Chondrocyte (in vitro differentiated cells): ENCODE measurements at regions not wholly inside any gene's neighbourhood (a gene's known extent, or its start where the extent isn't known, plus 50 kb on each side); places are given as distances from the start of the nearest gene placed in this dataset.

ENCODE experiments used
- DNase-seq: peaks from one replicate; pipeline ENCODE4 v3.0.0; 2021; ENCODE audit warnings: mixed read lengths, low spot score
- H3K27ac Mint-ChIP-seq: one replicate; pipeline ENCODE4 v1.8.0; 2021; ENCODE audit warnings: mild to moderate bottlenecking, moderate library complexity, mixed read lengths; ENCODE audit not compliant: unreplicated experiment
- H3K27me3 Mint-ChIP-seq: 2 replicates; pipeline ENCODE4 v1.8.0; 2021; ENCODE audit warnings: low read depth, mixed read lengths
- H3K36me3 Mint-ChIP-seq: 2 replicates; pipeline ENCODE4 v1.8.0; 2021; ENCODE audit warnings: low read depth, mixed read lengths
- H3K4me1 Mint-ChIP-seq: 2 replicates; pipeline ENCODE4 v1.8.0; 2021; ENCODE audit warnings: low read depth, mild to moderate bottlenecking, mixed read lengths
- H3K4me3 Mint-ChIP-seq: one replicate; pipeline ENCODE4 v1.8.0; 2021; ENCODE audit warnings: mild to moderate bottlenecking, moderate library complexity, mixed read lengths; ENCODE audit not compliant: unreplicated experiment
- H3K9me3 Mint-ChIP-seq: 2 replicates; pipeline ENCODE4 v1.8.0; 2021; ENCODE audit warnings: low read depth, mixed read lengths
- TF ChIP-seq, protein P1 (sequence below): fragments of 200-600 bp; sonication (generic); IDR thresholded peaks from 2 replicates; pipeline ENCODE4 v1.5.0; 2021; ENCODE audit warnings: antibody characterized with exemption, mild to moderate bottlenecking, moderate library complexity

DNA sequence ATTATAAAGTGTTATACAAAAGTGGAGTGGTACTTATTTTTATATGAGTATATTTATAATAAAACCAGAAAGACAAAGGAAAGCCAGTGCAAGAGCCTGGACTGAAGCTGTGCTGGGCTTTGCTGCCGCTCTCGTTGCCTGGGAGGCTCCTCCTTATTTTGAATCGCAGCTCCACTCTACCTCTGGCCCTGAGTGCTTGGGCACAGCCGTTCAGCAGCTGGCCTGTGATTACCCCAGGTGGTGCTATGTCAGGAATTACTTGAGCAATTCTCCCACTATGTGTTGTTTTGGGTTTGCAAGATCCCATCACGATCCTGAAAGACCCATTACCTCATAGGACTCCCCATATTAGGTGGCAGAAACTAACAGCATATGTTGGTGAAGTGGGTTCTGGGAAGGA, 53.0 kb upstream of the LCLAT1 start:
- DNase-seq = no peak
- Mint-ChIP-seq H3K4me1 (peaks cover 9% of the 10 kb centered on the region), H3K27me3 (peaks cover 3% of the 10 kb centered on the region), H3K36me3 (peaks cover 1% of the 10 kb centered on the region), H3K4me3 (no peak overlapping the region), H3K9me3 (no peaks in the 10 kb centered on the region), H3K27ac (no peak overlapping the region)
- TF ChIP-seq, protein P1, sequence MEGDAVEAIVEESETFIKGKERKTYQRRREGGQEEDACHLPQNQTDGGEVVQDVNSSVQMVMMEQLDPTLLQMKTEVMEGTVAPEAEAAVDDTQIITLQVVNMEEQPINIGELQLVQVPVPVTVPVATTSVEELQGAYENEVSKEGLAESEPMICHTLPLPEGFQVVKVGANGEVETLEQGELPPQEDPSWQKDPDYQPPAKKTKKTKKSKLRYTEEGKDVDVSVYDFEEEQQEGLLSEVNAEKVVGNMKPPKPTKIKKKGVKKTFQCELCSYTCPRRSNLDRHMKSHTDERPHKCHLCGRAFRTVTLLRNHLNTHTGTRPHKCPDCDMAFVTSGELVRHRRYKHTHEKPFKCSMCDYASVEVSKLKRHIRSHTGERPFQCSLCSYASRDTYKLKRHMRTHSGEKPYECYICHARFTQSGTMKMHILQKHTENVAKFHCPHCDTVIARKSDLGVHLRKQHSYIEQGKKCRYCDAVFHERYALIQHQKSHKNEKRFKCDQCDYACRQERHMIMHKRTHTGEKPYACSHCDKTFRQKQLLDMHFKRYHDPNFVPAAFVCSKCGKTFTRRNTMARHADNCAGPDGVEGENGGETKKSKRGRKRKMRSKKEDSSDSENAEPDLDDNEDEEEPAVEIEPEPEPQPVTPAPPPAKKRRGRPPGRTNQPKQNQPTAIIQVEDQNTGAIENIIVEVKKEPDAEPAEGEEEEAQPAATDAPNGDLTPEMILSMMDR = no peak

DNA sequence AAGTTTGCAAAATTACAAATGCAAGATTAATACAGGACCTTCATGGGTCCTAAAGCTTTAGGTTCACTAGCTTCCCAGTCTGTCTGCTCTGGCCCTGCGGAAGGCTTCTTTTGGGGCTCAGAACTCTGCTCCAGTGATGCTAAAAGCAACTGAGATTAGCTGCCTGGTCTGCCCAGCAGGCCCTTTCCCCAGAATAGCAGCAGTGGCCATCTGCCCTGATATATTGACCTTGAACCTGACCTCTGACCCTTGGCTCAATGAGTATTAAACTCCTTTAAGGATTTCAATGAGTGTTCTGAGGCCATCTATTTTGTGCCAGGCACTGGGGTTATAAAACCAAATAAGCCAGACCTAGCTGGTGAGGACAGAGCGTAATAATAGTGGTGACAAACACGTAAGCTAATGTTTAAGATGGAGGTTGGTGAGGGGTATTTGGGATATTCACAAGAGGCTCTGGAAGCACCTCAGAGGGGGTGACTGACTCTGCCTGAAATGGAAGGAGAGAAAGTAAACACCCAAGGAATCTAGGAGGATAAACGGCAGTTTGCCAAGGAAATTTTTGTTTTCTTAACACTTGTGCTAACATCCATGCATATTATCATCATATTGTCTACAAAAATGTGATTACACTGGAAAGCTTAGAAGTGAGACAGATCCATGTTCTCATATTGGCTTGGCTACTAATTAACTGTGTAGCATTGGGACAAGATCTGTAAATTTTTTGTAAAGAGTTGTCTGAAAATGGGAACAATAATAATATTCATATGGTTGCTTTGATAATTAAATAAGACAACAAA, 50.4 kb upstream of the LCLAT1 start:
- H3K36me3 Mint-ChIP-seq = no peaks in the 10 kb centered on the region
- no peak overlapping the region for H3K27ac Mint-ChIP-seq
- no peak for DNase-seq
- H3K9me3 Mint-ChIP-seq = no peaks in the 10 kb centered on the region
- no peak overlapping the region for H3K4me3 Mint-ChIP-seq
- peaks cover 2% of the 10 kb centered on the region for H3K27me3 Mint-ChIP-seq
- H3K4me1 Mint-ChIP-seq = peaks cover 11% of the 10 kb centered on the region
- TF ChIP-seq, protein P1 = no peak
